ENCODE measurements at regions not wholly inside any gene's neighbourhood (a gene's known extent, or its start where the extent isn't known, plus 50 kb on each side); places are given as distances from the start of the nearest gene placed in this dataset.

GRCh38 chrX:33989936-33990335 lies 142.2 kb downstream of the FAM47A start:
- H3K9me2 ChIP-seq (ENCODE audit: insufficient read depth): no peaks in the 10 kb centered on the region
- no peak overlapping the region for H3K27ac Mint-ChIP-seq
- no peaks in the 10 kb centered on the region for H3K36me3 Mint-ChIP-seq (ENCODE audit: low read depth)
- TF ChIP-seq ZNF462 (CRISPR knock-in tag; IDR thresholded peaks at IDR 0.05) (no peak), EZH2 (IDR thresholded peaks at IDR 0.05; ENCODE audit: low read depth, unreplicated experiment) (no peak), POLR2AphosphoS5 (IDR thresholded peaks at IDR 0.05; ENCODE audit: low read depth) (no peak), JUNB (IDR thresholded peaks at IDR 0.05; ENCODE audit: unreplicated experiment) (no peak), CREB1 (CRISPR knock-in tag; IDR thresholded peaks at IDR 0.05; ENCODE audit: low read depth) (no peak), ETS1 (IDR thresholded peaks at IDR 0.05) (no peak), ZNF331 (CRISPR knock-in tag; IDR thresholded peaks at IDR 0.05; ENCODE audit: low read depth) (no peak), NANOG (IDR thresholded peaks at IDR 0.05; ENCODE audit: borderline replicate concordance) (no peak)
- TF ChIP-seq, protein P1, sequence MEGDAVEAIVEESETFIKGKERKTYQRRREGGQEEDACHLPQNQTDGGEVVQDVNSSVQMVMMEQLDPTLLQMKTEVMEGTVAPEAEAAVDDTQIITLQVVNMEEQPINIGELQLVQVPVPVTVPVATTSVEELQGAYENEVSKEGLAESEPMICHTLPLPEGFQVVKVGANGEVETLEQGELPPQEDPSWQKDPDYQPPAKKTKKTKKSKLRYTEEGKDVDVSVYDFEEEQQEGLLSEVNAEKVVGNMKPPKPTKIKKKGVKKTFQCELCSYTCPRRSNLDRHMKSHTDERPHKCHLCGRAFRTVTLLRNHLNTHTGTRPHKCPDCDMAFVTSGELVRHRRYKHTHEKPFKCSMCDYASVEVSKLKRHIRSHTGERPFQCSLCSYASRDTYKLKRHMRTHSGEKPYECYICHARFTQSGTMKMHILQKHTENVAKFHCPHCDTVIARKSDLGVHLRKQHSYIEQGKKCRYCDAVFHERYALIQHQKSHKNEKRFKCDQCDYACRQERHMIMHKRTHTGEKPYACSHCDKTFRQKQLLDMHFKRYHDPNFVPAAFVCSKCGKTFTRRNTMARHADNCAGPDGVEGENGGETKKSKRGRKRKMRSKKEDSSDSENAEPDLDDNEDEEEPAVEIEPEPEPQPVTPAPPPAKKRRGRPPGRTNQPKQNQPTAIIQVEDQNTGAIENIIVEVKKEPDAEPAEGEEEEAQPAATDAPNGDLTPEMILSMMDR (conservative IDR thresholded peaks at IDR 0.05; ENCODE audit: low read depth in 2 of 2): no peak
- TF ChIP-seq, protein P2, sequence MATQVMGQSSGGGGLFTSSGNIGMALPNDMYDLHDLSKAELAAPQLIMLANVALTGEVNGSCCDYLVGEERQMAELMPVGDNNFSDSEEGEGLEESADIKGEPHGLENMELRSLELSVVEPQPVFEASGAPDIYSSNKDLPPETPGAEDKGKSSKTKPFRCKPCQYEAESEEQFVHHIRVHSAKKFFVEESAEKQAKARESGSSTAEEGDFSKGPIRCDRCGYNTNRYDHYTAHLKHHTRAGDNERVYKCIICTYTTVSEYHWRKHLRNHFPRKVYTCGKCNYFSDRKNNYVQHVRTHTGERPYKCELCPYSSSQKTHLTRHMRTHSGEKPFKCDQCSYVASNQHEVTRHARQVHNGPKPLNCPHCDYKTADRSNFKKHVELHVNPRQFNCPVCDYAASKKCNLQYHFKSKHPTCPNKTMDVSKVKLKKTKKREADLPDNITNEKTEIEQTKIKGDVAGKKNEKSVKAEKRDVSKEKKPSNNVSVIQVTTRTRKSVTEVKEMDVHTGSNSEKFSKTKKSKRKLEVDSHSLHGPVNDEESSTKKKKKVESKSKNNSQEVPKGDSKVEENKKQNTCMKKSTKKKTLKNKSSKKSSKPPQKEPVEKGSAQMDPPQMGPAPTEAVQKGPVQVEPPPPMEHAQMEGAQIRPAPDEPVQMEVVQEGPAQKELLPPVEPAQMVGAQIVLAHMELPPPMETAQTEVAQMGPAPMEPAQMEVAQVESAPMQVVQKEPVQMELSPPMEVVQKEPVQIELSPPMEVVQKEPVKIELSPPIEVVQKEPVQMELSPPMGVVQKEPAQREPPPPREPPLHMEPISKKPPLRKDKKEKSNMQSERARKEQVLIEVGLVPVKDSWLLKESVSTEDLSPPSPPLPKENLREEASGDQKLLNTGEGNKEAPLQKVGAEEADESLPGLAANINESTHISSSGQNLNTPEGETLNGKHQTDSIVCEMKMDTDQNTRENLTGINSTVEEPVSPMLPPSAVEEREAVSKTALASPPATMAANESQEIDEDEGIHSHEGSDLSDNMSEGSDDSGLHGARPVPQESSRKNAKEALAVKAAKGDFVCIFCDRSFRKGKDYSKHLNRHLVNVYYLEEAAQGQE (IDR thresholded peaks at IDR 0.05; ENCODE audit: unreplicated experiment): no peak
- no peak overlapping the region for H3K4me3 Mint-ChIP-seq
- no peaks in the 10 kb centered on the region for H3F3A ChIP-seq (replicated peaks; ENCODE audit: low read depth)
- H3K27ac ChIP-seq (ENCODE audit: low read depth): no peak overlapping the region
- ATAC-seq (no peak), DNase-seq (ENCODE audit: low spot score) (no peak)
- no peak overlapping the region for H3K4me3 ChIP-seq
- no peaks in the 10 kb centered on the region for H4K20me1 ChIP-seq (replicated peaks; ENCODE audit: insufficient read depth)
- H3K36me3 ChIP-seq (ENCODE audit: insufficient read depth): no peaks in the 10 kb centered on the region
- peaks cover 4% of the 10 kb centered on the region for H3K27me3 Mint-ChIP-seq (ENCODE audit: insufficient read depth, low read depth, poor library complexity)
- no peaks in the 10 kb centered on the region for H3K4me1 Mint-ChIP-seq
- no peak overlapping the region for H2AFZ ChIP-seq
- no peaks in the 10 kb centered on the region for H3K27me3 ChIP-seq (ENCODE audit: insufficient read depth)
- no peaks in the 10 kb centered on the region for H3K9me3 Mint-ChIP-seq
- no peaks in the 10 kb centered on the region for H3K79me2 ChIP-seq (replicated peaks; ENCODE audit: insufficient read depth)
- no peaks in the 10 kb centered on the region for H3K4me1 ChIP-seq (ENCODE audit: insufficient read depth)
- no peak overlapping the region for H3K4me2 ChIP-seq
